Thoracic aorta (tissue), 2 donors: ENCODE measurements at regions not wholly inside any gene's neighbourhood (a gene's known extent, or its start where the extent isn't known, plus 50 kb on each side); places are given as distances from the start of the nearest gene placed in this dataset.

Source experiments
- ATAC-seq: fragments of 150-250 bp; one replicate; pipeline ENCODE4 v1.8.0; 2017; ENCODE audit warnings: low read depth; ENCODE audit not compliant: insufficient number of reproducible peaks, low FRiP score
- DNase-seq: peaks from one replicate; pipeline ENCODE4 v3.0.0-alpha.2; 2020; ENCODE audit warnings: low spot score
- H3K27ac ChIP-seq, 2 donors: fragments of 200-600 bp; sonication (generic); 1 replicate in 1 of 2; 2 replicates in 1 of 2; pipeline ENCODE4 v1.5.1; 2016; ENCODE audit warnings: mild to moderate bottlenecking in 2 of 2, moderate library complexity in 2 of 2
- H3K27me3 ChIP-seq: fragments of 200-600 bp; sonication (generic); replicated peaks from 2 replicates; pipeline ENCODE4 v1.6.0; 2016; ENCODE audit warnings: mild to moderate bottlenecking; ENCODE audit not compliant: insufficient read depth
- H3K36me3 ChIP-seq: fragments of 200-600 bp; sonication (generic); one replicate; pipeline ENCODE4 v1.5.1; 2016
- H3K4me1 ChIP-seq, 2 donors: fragments of 200-600 bp; sonication (generic); 1 replicate in 1 of 2; 2 replicates in 1 of 2; pipeline versions ENCODE4 v1.5.1 to v1.6.0; 2016; ENCODE audit warnings: low read depth in 2 of 2, mild to moderate bottlenecking in 1 of 2; ENCODE audit not compliant: control insufficient read depth in 1 of 2
- H3K4me3 ChIP-seq: fragments of 200-600 bp; sonication (generic); 2 replicates; pipeline ENCODE4 v1.5.1; 2016; ENCODE audit warnings: mild to moderate bottlenecking
- H3K9me3 ChIP-seq: fragments of 200-600 bp; sonication (generic); 2 replicates; pipeline ENCODE4 v1.5.1; 2016
- CTCF ChIP-seq: fragments of 200-600 bp; sonication (generic); IDR thresholded peaks from one replicate; pipeline ENCODE4 v1.5.1; 2019; ENCODE audit warnings: antibody characterized with exemption

DNA sequence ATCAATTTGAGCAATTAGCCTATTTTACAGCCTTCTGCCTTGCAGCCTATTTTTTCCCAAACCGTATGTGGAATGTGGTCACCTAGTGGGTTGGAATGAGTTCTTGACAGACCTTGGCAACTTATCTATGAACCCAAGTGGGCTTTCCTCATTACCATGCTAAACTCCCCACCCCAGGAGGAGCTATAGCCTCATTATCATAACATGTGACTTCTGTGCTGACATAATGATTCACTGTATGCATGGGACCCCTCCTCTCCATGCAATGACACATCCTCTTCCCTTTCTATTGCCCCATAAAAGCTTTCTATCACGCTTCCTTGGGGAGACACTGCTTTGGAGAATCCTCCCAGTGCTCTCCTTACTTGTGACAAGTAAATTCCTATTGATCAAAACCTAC is 83.5 kb upstream of the FHIT start:
- no peaks in the 10 kb centered on the region for H3K36me3 ChIP-seq
- H3K27me3 ChIP-seq = no peaks in the 10 kb centered on the region
- no peaks in the 10 kb centered on the region for H3K4me1 ChIP-seq
- DNase-seq = no peak
- no peak overlapping the region for H3K4me3 ChIP-seq
- no peak for ATAC-seq
- no peak overlapping the region for H3K27ac ChIP-seq
- no peaks in the 10 kb centered on the region for H3K9me3 ChIP-seq
- no peak for TF ChIP-seq CTCF

- no peaks in the 10 kb centered on the region for H3K27me3 ChIP-seq
- no peaks in the 10 kb centered on the region for H3K9me3 ChIP-seq
- H3K27ac ChIP-seq = no peak overlapping the region
- no peak for TF ChIP-seq CTCF
- H3K4me1 ChIP-seq = no peaks in the 10 kb centered on the region
- no peaks in the 10 kb centered on the region for H3K36me3 ChIP-seq
- no peak overlapping the region for H3K4me3 ChIP-seq
- no peak for ATAC-seq
- no peak for DNase-seq
These were observed 89.7 kb upstream of the FHIT start for GRCh38 chr3:61340931-61341461.

DNA sequence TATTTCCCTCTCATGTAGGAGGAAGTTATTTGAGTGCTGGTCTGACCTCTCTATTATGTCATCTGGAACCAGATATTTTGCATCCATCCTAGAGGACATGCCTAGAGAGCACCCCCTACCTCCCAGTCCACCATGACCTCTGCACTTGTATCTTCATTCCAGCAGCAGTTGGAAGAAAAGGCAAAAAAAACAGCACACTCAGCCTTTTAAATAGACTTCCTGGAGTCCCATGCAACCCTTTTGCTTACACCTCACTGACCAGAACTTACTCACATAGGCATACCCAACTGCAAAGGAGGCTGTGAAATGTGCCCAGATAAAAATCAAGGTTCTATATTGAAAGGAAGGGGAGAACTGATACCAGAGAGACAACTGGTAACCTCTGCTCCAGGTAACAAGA is 92.3 kb upstream of the FHIT start:
- Histone ChIP-seq H3K36me3 (no peaks in the 10 kb centered on the region), H3K4me1 (no peaks in the 10 kb centered on the region), H3K4me3 (no peak overlapping the region), H3K9me3 (no peaks in the 10 kb centered on the region), H3K27ac (no peak overlapping the region), H3K27me3 (no peaks in the 10 kb centered on the region)
- ATAC-seq = no peak
- no peak for TF ChIP-seq CTCF
- no peak for DNase-seq

GRCh38 chr3:61345020-61345419 is 93.8 kb upstream of the FHIT start:
- Histone ChIP-seq H3K9me3 (no peaks in the 10 kb centered on the region), H3K36me3 (no peaks in the 10 kb centered on the region), H3K4me3 (no peak overlapping the region), H3K27ac (no peak overlapping the region), H3K27me3 (no peaks in the 10 kb centered on the region), H3K4me1 (no peaks in the 10 kb centered on the region)
- no peak for ATAC-seq
- DNase-seq = no peak
- no peak for TF ChIP-seq CTCF

- Histone ChIP-seq H3K27me3 (no peaks in the 10 kb centered on the region), H3K9me3 (no peaks in the 10 kb centered on the region), H3K4me3 (no peak overlapping the region), H3K27ac (no peak overlapping the region), H3K36me3 (no peaks in the 10 kb centered on the region), H3K4me1 (no peaks in the 10 kb centered on the region)
- ATAC-seq (no peak), DNase-seq (no peak)
- TF ChIP-seq CTCF = no peak
These were observed 96.7 kb upstream of the FHIT start for GRCh38 chr3:61347981-61348380.
